Pancreas (tissue), 10 donors: ENCODE measurements at regions not wholly inside any gene's neighbourhood (a gene's known extent, or its start where the extent isn't known, plus 50 kb on each side); places are given as distances from the start of the nearest gene placed in this dataset.

Source experiments
- ATAC-seq, 4 donors: fragments of 200-7000 bp; cut with Tn5 transposase; one replicate each; pipeline versions ENCODE4 v1.8.0 to v1.9.1; 2020; ENCODE audit warnings: mild to moderate bottlenecking in 4 of 4, moderate library complexity in 4 of 4
- DNase-seq, 6 donors: peaks; one replicate each; pipeline ENCODE4 v3.0.0-alpha.2; 2020
- FAIRE-seq: peaks from 2 replicates; lab custom pipeline; 2012; peaks lifted over from hg19 to GRCh38; lab: Jason Lieb, UNC
- H3K27ac ChIP-seq, 4 donors: fragments of 200-600 bp; sonication (generic); 1 replicate in 3 of 4; 2 replicates in 1 of 4; pipeline versions ENCODE4 v1.5.0 to v1.8.0; 2020
- H3K27me3 ChIP-seq, 4 donors: fragments of 200-600 bp; one replicate each; pipeline ENCODE4 v1.8.0; 2021
- H3K36me3 ChIP-seq, 3 donors: fragments of 200-600 bp; sonication (generic) in 1 of 3; one replicate each; pipeline versions ENCODE4 v1.5.0 to v1.8.0; 2020 to 2021
- H3K4me1 ChIP-seq, 3 donors: fragments of 200-600 bp; one replicate each; pipeline ENCODE4 v1.8.0; 2021
- H3K4me3 ChIP-seq, 4 donors: fragments of 200-600 bp; sonication (generic) in 2 of 4; one replicate each; pipeline versions ENCODE4 v1.5.0 to v1.8.0; 2020 to 2021
- H3K9me3 ChIP-seq, 4 donors: fragments of 200-600 bp; one replicate each; pipeline ENCODE4 v1.8.0; 2021
- WGBS, 2 donors: extraction: QIAGEN DNeasy Blood & Tissue Kit; methylation state at CpG; one replicate each; pipeline ENCODE4 v1.1.7; 2013; 5-methylcytosine and 5-hydroxymethylcytosine counted together
- intact Hi-C, 3 donors: fragments of 100-400 bp; cut with DNase I; formaldehyde crosslinking; loops; one replicate each; pipeline versions ENCODE4 v1.11.1 to v1.14.2; 2022
- TF ChIP-seq, protein P1 (sequence below), 4 donors: fragments of 200-600 bp; sonication (generic) in 3 of 4; IDR thresholded peaks; one replicate each; pipeline versions ENCODE4 v1.5.0 to v1.8.0; 2021; ENCODE audit warnings: antibody characterized with exemption in 4 of 4
- donor health status: healthy with polysubstance abuse.
- donor health status: DM: no; HTN: no; CAD: no; lungs with moderate emphysema.
- donor health status: DM: no; HTN: no; CAD: no.
- donor health status: control.
- donor health status: control.
- donor health status: Bipolar disorder and iron deficiency.
- donor health status: DM: yes; HTN: yes; CAD: no.
- donor health status: DM: no; HTN: no; CAD: no.
- donor health status: DM: no; HTN: no; CAD: no.
- donor health status: DM: yes; HTN: yes; CAD: no.

- Histone ChIP-seq H3K27ac (no peak overlapping the region), H3K4me3 (no peak overlapping the region), H3K4me1 (no peaks in the 10 kb centered on the region), H3K9me3 (no peaks in the 10 kb centered on the region), H3K36me3 (no peaks in the 10 kb centered on the region), H3K27me3 (no peaks in the 10 kb centered on the region)
- 54 to 56% methylated on average over 4 of the region's 4 CpGs for WGBS, 2 donors
- TF ChIP-seq, protein P1, sequence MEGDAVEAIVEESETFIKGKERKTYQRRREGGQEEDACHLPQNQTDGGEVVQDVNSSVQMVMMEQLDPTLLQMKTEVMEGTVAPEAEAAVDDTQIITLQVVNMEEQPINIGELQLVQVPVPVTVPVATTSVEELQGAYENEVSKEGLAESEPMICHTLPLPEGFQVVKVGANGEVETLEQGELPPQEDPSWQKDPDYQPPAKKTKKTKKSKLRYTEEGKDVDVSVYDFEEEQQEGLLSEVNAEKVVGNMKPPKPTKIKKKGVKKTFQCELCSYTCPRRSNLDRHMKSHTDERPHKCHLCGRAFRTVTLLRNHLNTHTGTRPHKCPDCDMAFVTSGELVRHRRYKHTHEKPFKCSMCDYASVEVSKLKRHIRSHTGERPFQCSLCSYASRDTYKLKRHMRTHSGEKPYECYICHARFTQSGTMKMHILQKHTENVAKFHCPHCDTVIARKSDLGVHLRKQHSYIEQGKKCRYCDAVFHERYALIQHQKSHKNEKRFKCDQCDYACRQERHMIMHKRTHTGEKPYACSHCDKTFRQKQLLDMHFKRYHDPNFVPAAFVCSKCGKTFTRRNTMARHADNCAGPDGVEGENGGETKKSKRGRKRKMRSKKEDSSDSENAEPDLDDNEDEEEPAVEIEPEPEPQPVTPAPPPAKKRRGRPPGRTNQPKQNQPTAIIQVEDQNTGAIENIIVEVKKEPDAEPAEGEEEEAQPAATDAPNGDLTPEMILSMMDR (IDR thresholded peaks at IDR 0.05), result no peak
- FAIRE-seq (no peak), DNase-seq (no peak), ATAC-seq (no peak)
- intact Hi-C loops, result no loop called here
These were observed 55.1 kb downstream of the KIF4B start for GRCh38 chr5:155068616-155069100.

DNA sequence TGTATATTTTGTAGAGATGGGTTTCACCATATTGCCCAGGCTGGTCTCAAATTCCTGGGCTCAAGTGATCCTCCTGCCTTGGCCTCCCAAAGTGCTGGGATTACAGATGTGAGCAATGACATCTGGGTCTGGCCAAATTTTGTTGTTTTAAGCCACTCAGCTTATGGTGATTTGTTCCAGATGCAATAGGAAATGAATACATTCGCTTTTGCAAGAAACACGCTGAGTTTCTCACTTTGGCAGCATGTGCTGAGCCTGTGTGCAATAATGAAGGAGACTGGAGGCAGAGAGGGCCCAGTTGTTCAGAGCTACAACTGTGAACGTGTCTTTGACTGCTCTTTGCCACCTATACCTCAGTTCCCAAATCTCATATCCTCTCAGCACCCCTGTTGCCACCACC, 56.4 kb downstream of the KIF4B start:
- TF ChIP-seq, protein P1 (IDR thresholded peaks at IDR 0.05), result no peak
- Histone ChIP-seq H3K9me3 (no peaks in the 10 kb centered on the region), H3K4me1 (no peaks in the 10 kb centered on the region), H3K4me3 (no peak overlapping the region), H3K27me3 (no peaks in the 10 kb centered on the region), H3K27ac (no peak overlapping the region), H3K36me3 (no peaks in the 10 kb centered on the region)
- ATAC-seq, result no peak
- DNase-seq, result no peak
- FAIRE-seq, result no peak
- intact Hi-C loops, result no loop called here
- 68 to 70% methylated on average over 3 of the region's 3 CpGs for WGBS, 2 donors

- Histone ChIP-seq H3K4me1 (no peaks in the 10 kb centered on the region), H3K4me3 (no peak overlapping the region), H3K27ac (no peak overlapping the region), H3K27me3 (no peaks in the 10 kb centered on the region), H3K36me3 (no peaks in the 10 kb centered on the region), H3K9me3 (no peaks in the 10 kb centered on the region)
- intact Hi-C loops, result no loop called here
- no peak for DNase-seq
- TF ChIP-seq, protein P1 (IDR thresholded peaks at IDR 0.05), result no peak
- FAIRE-seq, result no peak
- no peak for ATAC-seq
These were observed 57.2 kb downstream of the KIF4B start for GRCh38 chr5:155070781-155071180.

DNA sequence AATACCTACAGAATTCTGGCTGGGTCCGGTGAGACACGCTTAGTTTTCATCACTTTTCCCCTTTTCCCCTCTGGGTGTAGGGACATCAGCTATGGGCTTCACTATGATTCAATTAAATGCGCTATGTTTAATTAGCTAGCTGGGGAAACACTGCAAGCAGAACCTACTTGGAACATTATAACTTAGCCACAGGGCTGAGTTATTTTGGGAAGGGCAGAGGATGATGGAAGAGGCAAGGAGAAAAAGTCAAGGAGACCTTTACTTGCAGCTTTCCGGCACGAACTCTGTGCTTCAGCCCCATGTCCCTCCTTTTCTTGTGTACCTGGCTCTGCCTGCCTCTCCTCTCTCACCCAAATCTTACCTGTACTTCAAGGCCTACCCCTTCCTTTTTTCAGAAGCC, 62.8 kb downstream of the KIF4B start:
- intact Hi-C loops, result no loop called here
- WGBS, 2 donors, result 83 to 98% methylated on average over 5 of the region's 5 CpGs
- no peaks in the 10 kb centered on the region for H3K9me3 ChIP-seq
- ATAC-seq (no peak), FAIRE-seq (no peak), DNase-seq (no peak)
- no peaks in the 10 kb centered on the region for H3K36me3 ChIP-seq
- no peak overlapping the region for H3K27ac ChIP-seq
- no peak overlapping the region for H3K4me3 ChIP-seq
- H3K4me1 ChIP-seq, result no peaks in the 10 kb centered on the region
- TF ChIP-seq, protein P1 (IDR thresholded peaks at IDR 0.05), result no peak
- no peaks in the 10 kb centered on the region for H3K27me3 ChIP-seq

DNA sequence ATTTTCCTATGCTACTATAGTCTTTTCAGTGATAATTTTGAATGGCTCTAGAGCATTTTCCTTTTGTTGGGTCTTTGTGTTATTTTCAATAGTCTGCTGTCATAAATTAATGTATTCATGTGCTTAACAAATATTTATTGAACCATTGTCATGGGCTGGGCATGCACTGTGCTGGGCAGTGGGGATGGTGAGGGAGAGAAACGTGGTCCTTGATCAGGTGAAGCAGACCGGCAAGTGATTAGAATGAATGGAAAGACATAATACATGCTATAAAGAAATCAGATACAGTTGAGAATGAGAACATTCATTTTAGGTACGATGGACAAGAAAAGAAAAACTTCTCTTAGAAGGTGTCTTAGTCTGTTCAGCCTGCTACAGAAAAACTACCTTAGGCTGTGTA, 66.1 kb downstream of the KIF4B start:
- FAIRE-seq (no peak), ATAC-seq (no peak), DNase-seq (no peak)
- intact Hi-C loops, result no loop called here
- Histone ChIP-seq H3K9me3 (no peaks in the 10 kb centered on the region), H3K36me3 (no peaks in the 10 kb centered on the region), H3K4me1 (no peaks in the 10 kb centered on the region), H3K27me3 (no peaks in the 10 kb centered on the region), H3K27ac (no peak overlapping the region), H3K4me3 (no peak overlapping the region)
- TF ChIP-seq, protein P1 (IDR thresholded peaks at IDR 0.05), result no peak
- WGBS, 2 donors, result 55 to 62% methylated on average over 3 of the region's 3 CpGs
